Gastroesophageal sphincter (tissue), 4 donors: ENCODE measurements at regions not wholly inside any gene's neighbourhood (a gene's known extent, or its start where the extent isn't known, plus 50 kb on each side); places are given as distances from the start of the nearest gene placed in this dataset.

Source experiments
- ATAC-seq: fragments of 150-250 bp; one replicate; pipeline ENCODE4 v1.9.1; 2016; ENCODE audit warnings: mild to moderate bottlenecking, moderate library complexity
- H3K27ac ChIP-seq, 4 donors: fragments of 200-600 bp; sonication (generic) in 3 of 4; 1 replicate in 3 of 4; 2 replicates in 1 of 4; pipeline ENCODE4 v1.5.1; 2016 to 2019
- H3K27me3 ChIP-seq: fragments of 200-600 bp; sonication (generic); one replicate; pipeline ENCODE4 v1.5.1; 2019
- H3K36me3 ChIP-seq, 2 donors: fragments of 200-600 bp; sonication (generic); one replicate each; pipeline ENCODE4 v1.5.1; 2019; ENCODE audit warnings: control low read depth in 1 of 2
- H3K4me1 ChIP-seq, 3 donors: fragments of 200-600 bp; sonication (generic); 1 replicate in 2 of 3; 2 replicates in 1 of 3; pipeline ENCODE4 v1.5.1; 2016 to 2019; ENCODE audit warnings: control low read depth in 2 of 3
- H3K4me3 ChIP-seq, 2 donors: fragments of 200-600 bp; sonication (generic); one replicate each; pipeline ENCODE4 v1.5.1; 2019; ENCODE audit warnings: mild to moderate bottlenecking in 1 of 2, moderate library complexity in 1 of 2
- H3K9me3 ChIP-seq, 3 donors: fragments of 200-600 bp; sonication (generic); one replicate each; pipeline ENCODE4 v1.5.1; 2017 to 2019; ENCODE audit warnings: control low read depth in 2 of 3
- CTCF ChIP-seq, 4 experiments: fragments of 200-600 bp in 2 of 4; fragments of 450-650 bp in 2 of 4; sonication (generic) in 1 of 4; IDR thresholded peaks; one replicate each; pipeline ENCODE4 v1.5.1; 2017 to 2019; ENCODE audit warnings: antibody characterized with exemption in 4 of 4, mild to moderate bottlenecking in 2 of 4, moderate library complexity in 2 of 4
- EP300 ChIP-seq: sonication (generic); formaldehyde crosslinking; IDR thresholded peaks from one replicate; pipeline ENCODE4 v1.6.1; 2017; ENCODE audit warnings: antibody characterized with exemption, mild to moderate bottlenecking
- POLR2A ChIP-seq, 2 donors: fragments of 450-650 bp; IDR thresholded peaks; one replicate each; pipeline ENCODE4 v1.6.1; 2017; ENCODE audit warnings: antibody characterized with exemption in 2 of 2, mild to moderate bottlenecking in 2 of 2, moderate library complexity in 1 of 2
- POLR2AphosphoS5 ChIP-seq: sonication (generic); formaldehyde crosslinking; IDR thresholded peaks from one replicate; pipeline ENCODE4 v1.6.1; 2017; ENCODE audit warnings: antibody characterized with exemption
- WGBS, 2 donors: methylation state at CpG; one replicate each; pipeline ENCODE4 v1.1.5; 2018; ENCODE audit warnings: low coverage in 1 of 2; 5-methylcytosine and 5-hydroxymethylcytosine counted together

GRCh38 chr13:73618275-73618865 is 515.8 kb downstream of the KLF12 start:
- Histone ChIP-seq H3K9me3 (no peaks in the 10 kb centered on the region), H3K27me3 (peaks cover 14% of the 10 kb centered on the region), H3K4me3 (no peak overlapping the region), H3K4me1 (no peaks in the 10 kb centered on the region), H3K36me3 (no peaks in the 10 kb centered on the region), H3K27ac (no peak overlapping the region)
- 42 to 58% methylated on average over 7 to 9 of the region's 9 CpGs for WGBS, 2 donors
- TF ChIP-seq EP300 (no peak), POLR2AphosphoS5 (no peak), CTCF (IDR thresholded peaks at IDR 0.05) (no peak), POLR2A (IDR thresholded peaks at IDR 0.05) (no peak)
- no peak for ATAC-seq

- no peak overlapping the region for H3K27ac ChIP-seq
- H3K4me1 ChIP-seq, result no peaks in the 10 kb centered on the region
- TF ChIP-seq EP300 (no peak), POLR2AphosphoS5 (no peak), POLR2A (IDR thresholded peaks at IDR 0.05) (no peak), CTCF (IDR thresholded peaks at IDR 0.05) (no peak)
- no peaks in the 10 kb centered on the region for H3K9me3 ChIP-seq
- 94 to 100% methylated on average over 2 of the region's 3 CpGs for WGBS, 2 donors
- H3K4me3 ChIP-seq, result no peak overlapping the region
- ATAC-seq, result no peak
- peaks cover 14% of the 10 kb centered on the region for H3K27me3 ChIP-seq
- no peaks in the 10 kb centered on the region for H3K36me3 ChIP-seq
These were observed 517.3 kb downstream of the KLF12 start for GRCh38 chr13:73616861-73617260.

DNA sequence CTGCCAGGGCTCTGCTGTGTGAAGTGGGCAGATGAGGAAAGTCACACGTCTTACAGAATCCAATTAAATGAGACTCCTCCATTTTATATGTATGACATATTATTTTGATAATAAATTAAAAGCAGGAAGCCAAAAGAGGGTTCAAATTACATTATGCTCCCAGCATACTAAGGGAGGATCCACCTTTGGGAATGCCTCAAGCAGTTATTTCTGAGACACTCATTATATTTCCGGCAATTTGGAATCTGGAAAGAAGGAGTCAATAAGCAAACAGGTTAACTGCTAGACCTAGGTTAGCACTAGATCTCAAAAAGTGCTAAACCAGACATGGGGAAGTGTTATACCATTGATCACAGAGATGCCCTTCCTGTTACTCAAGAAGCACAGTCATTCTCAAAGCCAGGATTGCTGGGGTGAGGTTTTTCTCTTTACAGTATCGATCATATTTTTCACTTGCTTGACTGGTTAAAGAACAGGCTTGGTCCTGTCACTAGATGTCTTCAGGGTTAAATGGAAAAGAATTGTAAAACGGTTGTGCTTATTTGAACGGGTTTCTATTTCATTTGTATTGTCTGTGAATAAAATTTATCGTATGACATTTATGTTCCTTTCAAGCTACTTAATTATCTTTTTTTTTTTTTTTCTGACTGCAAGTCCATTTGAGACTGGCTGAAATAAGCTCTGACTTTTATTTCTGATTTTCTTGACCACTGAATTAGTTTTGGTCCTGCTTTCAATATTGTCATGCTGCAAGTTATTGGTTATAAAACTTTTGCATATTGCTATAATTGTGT is 523.2 kb downstream of the KLF12 start:
- Histone ChIP-seq H3K27ac (no peak overlapping the region), H3K9me3 (no peaks in the 10 kb centered on the region), H3K4me3 (no peak overlapping the region), H3K4me1 (no peaks in the 10 kb centered on the region), H3K36me3 (no peaks in the 10 kb centered on the region), H3K27me3 (no peaks in the 10 kb centered on the region)
- TF ChIP-seq EP300, result no peak
- no peak for TF ChIP-seq POLR2A (IDR thresholded peaks at IDR 0.05)
- no peak for TF ChIP-seq CTCF (IDR thresholded peaks at IDR 0.05)
- TF ChIP-seq POLR2AphosphoS5, result no peak
- no peak for ATAC-seq
- WGBS, 2 donors, result 57 to 58% methylated on average over 6 of the region's 6 CpGs

- Histone ChIP-seq H3K27ac (no peak overlapping the region), H3K27me3 (no peaks in the 10 kb centered on the region), H3K9me3 (peaks cover 0 to 4% (median 0%) of the 10 kb centered on the region in 3 donors), H3K4me3 (no peak overlapping the region), H3K36me3 (no peaks in the 10 kb centered on the region), H3K4me1 (no peaks in the 10 kb centered on the region)
- no peak for ATAC-seq
- TF ChIP-seq POLR2A (IDR thresholded peaks at IDR 0.05), result no peak
- 73 to 81% methylated on average over 3 to 7 of the region's 7 CpGs for WGBS, 2 donors
These were observed 525.3 kb downstream of the KLF12 start for GRCh38 chr13:73608711-73609485.

- TF ChIP-seq POLR2AphosphoS5 (no peak), POLR2A (IDR thresholded peaks at IDR 0.05) (no peak)
- Histone ChIP-seq H3K9me3 (peaks cover 0 to 10% (median 0%) of the 10 kb centered on the region in 3 donors), H3K4me1 (no peaks in the 10 kb centered on the region), H3K27me3 (no peaks in the 10 kb centered on the region), H3K36me3 (no peaks in the 10 kb centered on the region), H3K4me3 (no peak overlapping the region), H3K27ac (no peak overlapping the region)
- WGBS, 2 donors, result 65 to 67% methylated on average over 2 of the region's 2 CpGs
- ATAC-seq, result no peak
These were observed 526.1 kb downstream of the KLF12 start for GRCh38 chr13:73608157-73608516.
